HG03135 (cell line): ENCODE measurements at regions not wholly inside any gene's neighbourhood (a gene's known extent, or its start where the extent isn't known, plus 50 kb on each side); places are given as distances from the start of the nearest gene placed in this dataset.

Experiments used
- ATAC-seq: cut with Tn5 transposase; IDR thresholded peaks from one replicate; pipeline ENCODE4 v1.9.1; 2021; ENCODE audit warnings: mild to moderate bottlenecking, moderate library complexity; ENCODE audit not compliant: unreplicated experiment

GRCh38 chr18:27763936-27764335, 413.0 kb downstream of the CDH2 start:
- no peak for ATAC-seq

- ATAC-seq: no peak
Measured at GRCh38 chr18:27763341-27763740, 413.6 kb downstream of the CDH2 start.

GRCh38 chr18:27762054-27762453, 414.9 kb downstream of the CDH2 start:
- ATAC-seq: no peak

DNA sequence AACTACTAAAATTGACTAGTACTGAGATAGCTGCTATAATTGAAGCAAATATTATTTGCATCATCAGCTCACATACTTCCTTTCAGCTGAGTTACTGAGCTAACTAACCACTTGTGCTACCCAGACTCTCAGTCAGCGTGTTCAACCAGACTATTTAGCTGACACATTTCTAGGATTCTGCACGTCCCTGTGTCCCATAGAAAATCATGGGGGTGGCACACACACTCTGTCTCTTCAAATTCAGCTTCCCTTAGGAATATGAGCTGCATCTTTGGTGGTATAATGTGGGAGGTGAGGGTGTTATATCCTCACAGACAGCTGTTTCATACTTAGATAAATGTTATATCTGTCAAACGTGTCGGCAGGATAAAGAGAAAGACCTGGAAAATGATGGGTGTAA, 424.0 kb downstream of the CDH2 start:
- no peak for ATAC-seq

DNA sequence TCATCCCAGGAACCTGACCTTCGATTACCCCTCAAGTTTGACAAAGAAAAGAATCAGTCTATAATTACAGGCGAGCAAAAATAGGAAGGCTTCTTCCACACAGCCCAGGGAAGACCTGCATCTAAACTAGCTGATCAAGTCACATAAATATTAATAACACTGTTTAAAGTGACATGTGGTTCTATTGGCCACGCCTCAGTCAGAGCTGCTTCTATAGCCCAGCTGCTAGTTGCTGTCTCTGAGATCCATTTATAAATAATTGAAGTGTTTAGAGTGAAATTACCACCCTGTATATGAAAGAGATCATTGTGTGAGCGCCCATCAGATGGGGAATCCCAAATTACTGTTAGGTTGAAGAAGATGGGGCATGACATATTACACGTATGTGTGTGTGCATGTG, 426.0 kb downstream of the CDH2 start:
- ATAC-seq: no peak

- ATAC-seq: no peak
Measured at GRCh38 chr18:27750014-27750413, 426.9 kb downstream of the CDH2 start.

- ATAC-seq: no peak
Measured at GRCh38 chr18:27749194-27749593, 427.7 kb downstream of the CDH2 start.

GRCh38 chr18:27746241-27746640, 430.7 kb downstream of the CDH2 start:
- ATAC-seq: no peak

DNA sequence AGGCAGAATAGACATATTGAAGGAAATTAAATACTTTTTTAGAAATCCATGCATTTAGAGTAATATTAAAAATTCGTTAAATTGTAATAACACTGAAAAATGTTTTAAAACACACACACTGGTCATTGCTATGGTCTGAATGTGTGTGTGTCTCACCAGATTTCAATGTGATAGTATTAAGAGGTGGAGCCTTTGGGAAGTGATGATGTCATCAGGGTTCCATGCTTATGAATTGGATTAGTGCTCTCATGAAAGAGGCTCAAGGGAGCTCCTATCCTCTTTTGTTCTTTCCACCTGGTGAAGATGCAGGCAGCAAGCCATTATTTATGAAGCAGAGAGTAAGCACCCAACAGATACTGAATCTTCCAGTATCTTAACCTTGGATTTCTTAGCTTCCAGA, 441.8 kb downstream of the CDH2 start:
- no peak for ATAC-seq

DNA sequence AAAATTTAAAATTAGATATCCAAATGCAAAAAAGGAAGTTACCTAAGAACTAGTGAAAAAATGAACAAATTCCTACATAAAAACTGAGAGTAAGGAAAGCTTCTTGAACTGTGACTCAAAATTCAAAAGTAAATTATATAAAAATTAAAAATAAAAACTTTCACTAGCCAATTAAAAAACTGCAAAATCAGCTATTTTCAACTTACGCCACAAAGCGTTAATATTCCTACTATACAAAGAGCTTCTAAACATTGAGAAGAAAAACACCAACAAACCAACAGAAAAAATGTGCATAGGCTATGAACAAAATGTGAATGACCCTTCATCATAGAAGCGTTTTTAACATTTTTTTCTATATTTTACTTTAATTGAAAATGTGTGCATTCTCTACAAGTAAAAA, 445.7 kb downstream of the CDH2 start:
- ATAC-seq: no peak

DNA sequence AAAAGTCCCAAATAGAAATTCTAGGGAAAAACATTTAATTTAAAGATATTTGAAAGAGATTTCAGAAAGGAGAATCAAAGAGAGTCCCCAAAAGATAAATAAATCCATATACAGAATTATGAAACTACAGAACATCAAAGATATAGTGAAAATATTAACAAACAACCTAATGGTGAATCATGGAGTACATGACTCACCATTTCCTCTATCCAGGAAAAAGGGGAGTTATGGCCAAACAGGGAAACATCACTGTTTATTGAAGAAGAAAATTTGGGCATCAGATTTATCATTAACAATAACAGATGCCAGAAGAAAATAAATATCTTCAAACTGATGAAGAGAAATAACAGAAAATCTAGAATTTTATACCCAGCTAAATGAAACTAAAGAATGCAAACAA, 448.3 kb downstream of the CDH2 start:
- ATAC-seq: no peak

- no peak for ATAC-seq
Measured at GRCh38 chr18:27724362-27724761, 452.6 kb downstream of the CDH2 start.

GRCh38 chr18:27723168-27723567, 453.8 kb downstream of the CDH2 start:
- no peak for ATAC-seq

DNA sequence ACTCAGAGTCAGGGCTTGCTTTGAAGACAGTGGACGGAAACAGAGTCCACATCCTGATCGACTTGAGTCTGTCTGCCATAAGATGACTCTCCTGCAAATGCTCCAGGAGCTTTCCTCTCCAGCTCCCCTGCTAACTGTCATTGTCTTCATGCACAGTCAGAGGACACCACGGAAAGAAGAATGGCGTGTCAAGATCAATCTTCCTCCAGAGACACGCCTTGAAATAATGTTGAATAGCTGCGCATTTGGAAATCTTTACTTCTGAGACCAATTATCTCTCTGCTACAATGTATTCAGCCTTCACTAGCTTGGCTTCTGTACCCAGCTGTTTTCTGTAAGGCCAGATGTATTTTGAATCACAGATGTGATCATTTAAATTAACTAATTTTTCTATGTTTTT, 457.2 kb downstream of the CDH2 start:
- no peak for ATAC-seq

DNA sequence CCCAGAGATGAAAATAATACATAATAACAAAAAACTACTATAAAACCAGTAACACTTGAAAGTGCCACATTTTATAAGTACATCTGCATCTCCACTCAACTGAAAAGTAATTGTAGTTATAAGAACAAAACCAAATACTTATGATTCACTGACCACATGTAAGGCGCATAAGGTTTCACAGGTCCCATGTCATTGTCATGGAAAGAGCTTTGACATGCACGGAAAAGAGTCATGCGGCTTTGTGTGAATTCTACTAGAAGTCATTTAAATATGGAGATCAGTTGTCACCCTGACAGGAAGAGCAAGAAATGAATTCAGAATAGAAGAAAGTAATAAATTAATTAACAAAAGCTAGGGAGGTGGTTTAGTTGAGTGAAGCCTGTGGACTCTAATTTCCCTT, 459.1 kb downstream of the CDH2 start:
- ATAC-seq: no peak

- no peak for ATAC-seq
Measured at GRCh38 chr18:27717250-27717649, 459.7 kb downstream of the CDH2 start.

- ATAC-seq: no peak
Measured at GRCh38 chr18:27715751-27716150, 461.2 kb downstream of the CDH2 start.

DNA sequence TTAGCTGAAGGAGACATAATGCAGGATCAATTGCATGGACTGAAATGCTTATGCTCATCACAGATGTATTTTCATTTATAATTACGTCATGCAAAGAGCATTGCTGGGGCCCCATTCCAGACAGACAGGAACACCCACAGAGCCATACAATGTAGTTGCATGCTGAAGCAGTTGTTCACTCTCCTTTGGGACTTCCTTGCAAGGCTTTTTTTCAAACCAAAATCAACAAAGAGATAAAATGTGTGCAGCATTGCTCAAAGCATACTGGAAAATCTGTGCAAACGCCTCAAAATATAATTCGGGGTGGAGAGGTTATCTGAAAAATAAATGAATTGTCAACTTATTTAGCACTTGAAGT, 463.2 kb downstream of the CDH2 start:
- ATAC-seq: no peak

GRCh38 chr18:27713037-27713737, 463.7 kb downstream of the CDH2 start:
- ATAC-seq: no peak

- no peak for ATAC-seq
Measured at GRCh38 chr18:27712066-27712465, 464.9 kb downstream of the CDH2 start.

- ATAC-seq: no peak
Measured at GRCh38 chr18:27711382-27711781, 465.5 kb downstream of the CDH2 start.

DNA sequence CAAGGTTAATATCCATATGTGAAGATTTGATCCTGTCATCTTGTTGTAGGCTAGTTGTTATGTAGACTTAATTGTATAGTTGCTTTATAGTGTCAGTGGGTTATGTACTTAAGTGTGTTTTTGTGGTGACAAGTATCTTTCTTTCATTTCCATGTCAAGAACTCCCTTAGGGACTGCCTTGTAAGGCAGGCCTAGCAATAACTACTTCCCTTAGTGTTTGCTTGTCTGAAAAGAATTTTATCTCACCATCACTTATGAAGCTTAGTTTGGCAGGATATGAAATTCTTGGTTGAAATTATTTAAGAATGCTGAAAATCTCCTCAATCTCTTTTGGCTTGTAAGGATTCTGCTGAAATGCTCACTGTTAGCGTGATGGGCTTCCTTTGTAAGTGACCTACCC, 467.6 kb downstream of the CDH2 start:
- ATAC-seq: no peak

DNA sequence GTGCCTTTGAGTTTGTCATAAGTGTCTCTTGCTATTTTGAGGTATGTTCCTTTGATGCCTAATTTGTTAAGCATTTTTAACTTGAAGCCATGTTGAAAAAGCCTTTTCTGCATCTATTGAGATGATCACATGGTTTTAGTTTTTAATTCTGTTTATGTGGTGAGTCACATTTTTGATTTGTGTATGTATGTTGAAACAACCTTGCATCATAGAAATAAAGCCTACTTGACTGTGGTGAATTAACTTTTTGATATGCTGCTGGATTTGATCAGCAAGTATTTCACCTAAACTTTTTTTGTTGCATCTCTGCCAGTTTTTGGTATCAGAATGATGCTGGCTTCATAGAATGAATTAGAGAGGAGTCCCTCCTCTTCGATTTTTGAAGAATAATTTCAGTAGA, 469.7 kb downstream of the CDH2 start:
- no peak for ATAC-seq
